CD4-positive, alpha-beta T cell treated with Interferon gamma for 1 hour (primary cell): ENCODE measurements at regions not wholly inside any gene's neighbourhood (a gene's known extent, or its start where the extent isn't known, plus 50 kb on each side); places are given as distances from the start of the nearest gene placed in this dataset.
A peak's percentile ranks its signal among the peaks of the same experiment; 100 is the strongest.

ENCODE experiments used
- DNase-seq: peaks from one replicate; pipeline ENCODE4 v3.0.0-alpha.2; 2020

- DNase-seq, result no peak
Measured at GRCh38 chr7:18154726-18155125, 127.1 kb upstream of the PRPS1L1 start.

GRCh38 chr7:18157233-18157632, 129.6 kb upstream of the PRPS1L1 start:
- no peak for DNase-seq

- DNase-seq, result no peak
Measured at GRCh38 chr7:18162657-18163056, 135.0 kb upstream of the PRPS1L1 start.

- DNase-seq, result no peak
Measured at GRCh38 chr7:18163091-18163490, 135.4 kb upstream of the PRPS1L1 start.

GRCh38 chr7:18165166-18165565, 137.5 kb upstream of the PRPS1L1 start:
- DNase-seq, result no peak

GRCh38 chr7:18166002-18166401, 138.4 kb upstream of the PRPS1L1 start:
- no peak for DNase-seq

- DNase-seq, result no peak
Measured at GRCh38 chr7:18167815-18168214, 140.2 kb upstream of the PRPS1L1 start.

- DNase-seq, result peak; percentile 24
Measured at GRCh38 chr7:18174996-18175395, 147.3 kb upstream of the PRPS1L1 start.

GRCh38 chr7:18175801-18176450, 148.3 kb upstream of the PRPS1L1 start:
- DNase-seq, result no peak

- DNase-seq, result no peak
Measured at GRCh38 chr7:18177129-18177814, 149.6 kb upstream of the PRPS1L1 start.

GRCh38 chr7:18177815-18178660, 150.4 kb upstream of the PRPS1L1 start:
- DNase-seq, result peak; percentile 31

GRCh38 chr7:18179093-18179492, 151.4 kb upstream of the PRPS1L1 start:
- DNase-seq, result no peak

- DNase-seq, result no peak
Measured at GRCh38 chr7:18180685-18181084, 153.0 kb upstream of the PRPS1L1 start.

- DNase-seq, result no peak
Measured at GRCh38 chr7:18189500-18190126, 162.0 kb upstream of the PRPS1L1 start.

- DNase-seq, result no peak
Measured at GRCh38 chr7:18191341-18191740, 163.7 kb upstream of the PRPS1L1 start.

- no peak for DNase-seq
Measured at GRCh38 chr7:18191862-18192625, 164.4 kb upstream of the PRPS1L1 start.

GRCh38 chr7:18194616-18195015, 167.0 kb upstream of the PRPS1L1 start:
- DNase-seq, result no peak

GRCh38 chr7:18196638-18197037, 169.0 kb upstream of the PRPS1L1 start:
- DNase-seq, result no peak

- DNase-seq, result no peak
Measured at GRCh38 chr7:18198868-18199267, 171.2 kb upstream of the PRPS1L1 start.

GRCh38 chr7:18200266-18200665, 172.6 kb upstream of the PRPS1L1 start:
- DNase-seq, result no peak

GRCh38 chr7:18200855-18201254, 173.2 kb upstream of the PRPS1L1 start:
- no peak for DNase-seq

- no peak for DNase-seq
Measured at GRCh38 chr7:18201350-18201749, 173.7 kb upstream of the PRPS1L1 start.
